Stimulated activated CD4-positive, alpha-beta T cell treated with anti-CD3 and anti-CD28 coated beads, TNF-alpha, amount 100 ng/mL, for 24 hours (primary cell): ENCODE measurements at regions not wholly inside any gene's neighbourhood (a gene's known extent, or its start where the extent isn't known, plus 50 kb on each side); places are given as distances from the start of the nearest gene placed in this dataset.
"Not testable (repeated sequence)": the region's sequence is repeated elsewhere in the genome, so short reads cannot be mapped to it uniquely, and the experiment has no call there.

Experiments used
- DNase-seq, 3 experiments: peaks; one replicate each; pipeline ENCODE4 v3.0.0-alpha.2; 2020; ENCODE audit warnings: low read depth in 3 of 3

- not testable (repeated sequence) for DNase-seq
Measured at GRCh38 chr2:88996588-88996987, 305.1 kb downstream of the RPIA start.

- no peak for DNase-seq
Measured at GRCh38 chr2:88999365-88999764, 307.9 kb downstream of the RPIA start.

- no peak for DNase-seq
Measured at GRCh38 chr2:89000235-89000634, 308.8 kb downstream of the RPIA start.

DNA sequence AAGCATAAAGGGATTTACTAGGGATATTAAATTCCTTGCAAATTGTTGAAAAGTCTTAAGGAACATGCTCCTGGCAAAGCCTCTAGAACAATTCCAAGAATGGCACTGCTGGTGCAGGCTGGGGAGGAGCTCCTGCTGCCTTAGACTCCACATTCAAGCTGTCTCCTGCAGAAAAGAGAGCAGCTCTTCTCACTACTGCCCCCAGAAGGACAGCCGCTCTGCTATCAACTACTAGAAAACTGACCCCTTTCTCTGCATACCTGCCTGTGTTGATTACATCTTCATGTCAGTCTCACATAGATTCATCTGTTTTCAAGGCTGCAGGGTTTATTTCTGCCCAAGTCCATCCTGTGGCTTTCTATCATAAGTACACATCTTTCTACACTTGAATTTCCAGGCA, 312.8 kb downstream of the RPIA start:
- not testable (repeated sequence) for DNase-seq

- DNase-seq = not testable (repeated sequence)
Measured at GRCh38 chr2:89020566-89020965, 329.1 kb downstream of the RPIA start.

DNA sequence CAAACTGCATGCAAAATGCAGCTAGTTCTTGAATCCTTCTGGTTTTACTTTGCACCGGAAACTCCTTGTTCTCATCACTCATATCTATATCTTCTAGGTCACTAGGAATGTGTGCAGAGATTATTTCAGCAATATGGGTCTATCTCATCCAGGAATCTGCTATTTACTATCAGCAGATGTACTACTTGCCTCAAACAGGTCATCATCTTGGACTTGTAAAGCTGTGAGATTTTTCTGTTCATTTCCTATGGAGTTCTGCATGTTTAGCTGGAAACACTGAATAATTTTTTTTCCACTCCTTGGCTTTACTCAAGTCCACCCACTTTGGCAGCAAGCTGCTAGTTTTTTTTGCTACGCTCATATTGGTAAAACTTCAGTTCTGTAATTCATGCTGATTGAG, 334.8 kb downstream of the RPIA start:
- DNase-seq = not testable (repeated sequence)

DNA sequence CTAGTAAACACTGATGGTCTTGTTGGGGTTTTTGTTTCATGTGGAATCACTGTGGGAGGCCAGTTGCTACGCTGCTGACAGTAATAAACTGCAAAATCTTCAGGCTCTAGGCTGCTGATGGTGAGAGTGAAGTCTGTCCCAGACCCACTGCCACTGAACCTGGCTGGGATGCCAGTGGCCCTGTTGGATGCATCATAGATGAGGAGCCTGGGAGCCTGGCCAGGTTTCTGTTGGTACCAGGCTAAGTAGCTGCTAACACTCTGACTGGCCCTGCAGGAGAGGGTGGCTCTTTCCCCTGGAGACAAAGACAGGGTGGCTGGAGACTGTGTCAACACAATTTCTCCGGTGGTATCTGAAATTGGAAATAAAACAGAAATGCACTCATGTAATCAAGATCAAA, 335.6 kb downstream of the RPIA start:
- DNase-seq = not testable (repeated sequence)

DNA sequence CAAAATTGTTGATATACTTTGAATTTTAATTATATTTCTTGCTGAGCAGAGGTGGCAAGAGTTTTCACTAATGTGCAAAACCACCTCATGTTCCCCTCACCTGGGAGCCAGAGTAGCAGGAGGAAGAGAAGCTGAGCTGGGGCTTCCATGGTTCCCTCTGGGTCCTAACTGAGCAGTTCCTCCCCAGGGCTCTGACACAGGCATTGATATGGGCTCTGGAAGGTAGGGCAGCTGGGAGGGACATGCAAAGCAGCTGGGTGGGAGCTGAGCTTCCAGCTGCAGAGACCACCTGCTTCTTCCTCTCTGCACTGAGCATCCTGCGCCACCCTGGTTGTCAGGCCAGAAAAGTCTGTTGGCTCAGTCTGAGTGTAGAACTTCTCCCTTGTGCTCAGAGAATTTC, 336.1 kb downstream of the RPIA start:
- not testable (repeated sequence) for DNase-seq

- not testable (repeated sequence) for DNase-seq
Measured at GRCh38 chr2:89029257-89029656, 337.8 kb downstream of the RPIA start.

DNA sequence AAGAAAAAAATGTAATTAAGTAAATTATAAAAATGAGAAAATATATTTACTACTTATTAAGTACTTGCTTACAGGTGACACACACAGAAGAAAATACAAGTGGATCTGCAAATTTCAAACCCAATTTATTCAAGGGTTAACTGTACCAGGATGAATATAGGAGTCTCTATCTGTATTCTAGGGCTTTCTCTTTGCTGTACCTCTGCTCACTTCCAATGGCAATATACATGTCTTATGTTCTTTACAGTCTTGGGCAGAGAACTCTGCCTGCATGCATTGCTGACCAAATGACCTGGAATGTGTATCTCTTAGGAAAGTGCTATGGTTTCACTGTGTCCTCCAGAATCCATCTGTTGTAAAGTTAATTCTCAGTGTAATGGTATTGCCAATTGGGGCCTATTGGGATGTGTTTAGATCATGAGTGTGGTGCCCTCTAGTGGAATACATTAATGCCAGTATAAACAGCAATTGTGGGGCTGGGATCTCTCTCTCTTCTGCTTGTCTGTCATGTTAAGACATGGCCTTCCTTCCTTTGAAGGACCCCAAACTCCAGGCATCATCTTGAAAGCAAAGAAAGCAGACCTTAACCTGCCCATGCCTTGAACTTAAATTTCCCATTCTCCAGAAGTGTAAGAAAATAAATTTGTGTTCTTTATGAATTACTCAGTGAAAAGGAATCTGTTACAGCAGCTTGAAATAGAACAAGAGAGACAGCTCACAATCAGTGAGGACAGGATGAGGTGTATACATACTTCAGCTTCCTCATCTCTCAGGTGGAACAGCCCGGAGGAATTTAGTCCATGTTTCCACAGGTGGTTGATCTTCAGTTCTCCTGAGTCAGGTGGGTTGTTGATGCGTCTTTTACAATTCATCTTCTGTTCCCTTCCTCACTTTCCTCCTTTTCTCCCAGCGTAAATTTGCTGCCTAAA, 356.9 kb downstream of the RPIA start:
- DNase-seq = not testable (repeated sequence)

DNA sequence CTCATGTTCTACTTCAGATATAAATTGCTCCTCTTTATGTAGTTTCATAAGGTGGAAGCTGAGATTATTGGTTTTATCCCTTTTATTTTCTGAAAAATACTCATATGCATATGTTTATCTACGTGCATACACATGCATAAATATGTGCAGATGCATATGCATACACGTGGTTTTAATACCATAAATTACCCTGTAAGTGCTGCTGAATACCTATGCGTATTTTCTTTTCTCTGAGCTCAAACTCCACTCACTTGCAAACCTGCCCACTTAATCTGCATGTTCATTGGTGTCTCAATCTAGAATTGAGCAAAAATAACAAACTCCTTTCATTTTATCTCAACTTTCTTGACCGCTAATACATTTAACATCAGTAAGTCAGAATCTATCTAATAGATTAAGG, 367.1 kb downstream of the RPIA start:
- DNase-seq = not testable (repeated sequence)

DNA sequence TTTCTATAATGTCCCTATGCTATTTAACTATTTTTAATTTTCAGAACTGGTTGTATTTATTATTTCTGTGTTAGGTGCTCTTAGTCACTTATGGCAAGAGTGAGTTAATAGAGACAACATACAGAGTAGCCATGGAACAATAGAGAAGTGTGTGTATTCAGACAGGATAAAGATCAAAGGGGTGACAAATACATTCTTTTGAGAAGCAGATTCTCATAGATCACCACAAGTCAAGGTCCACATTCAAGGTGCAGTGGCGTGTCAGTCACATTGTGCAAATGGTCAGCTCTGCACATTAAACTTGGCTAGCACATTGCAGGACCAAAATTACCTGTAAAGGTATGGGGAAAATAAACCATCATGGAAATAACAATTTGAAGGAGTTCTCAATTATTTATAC, 369.7 kb downstream of the RPIA start:
- DNase-seq = not testable (repeated sequence)

- DNase-seq = not testable (repeated sequence)
Measured at GRCh38 chr2:89076771-89077170, 385.3 kb downstream of the RPIA start.

- not testable (repeated sequence) for DNase-seq
Measured at GRCh38 chr2:89092911-89093310, 401.4 kb downstream of the RPIA start.

DNA sequence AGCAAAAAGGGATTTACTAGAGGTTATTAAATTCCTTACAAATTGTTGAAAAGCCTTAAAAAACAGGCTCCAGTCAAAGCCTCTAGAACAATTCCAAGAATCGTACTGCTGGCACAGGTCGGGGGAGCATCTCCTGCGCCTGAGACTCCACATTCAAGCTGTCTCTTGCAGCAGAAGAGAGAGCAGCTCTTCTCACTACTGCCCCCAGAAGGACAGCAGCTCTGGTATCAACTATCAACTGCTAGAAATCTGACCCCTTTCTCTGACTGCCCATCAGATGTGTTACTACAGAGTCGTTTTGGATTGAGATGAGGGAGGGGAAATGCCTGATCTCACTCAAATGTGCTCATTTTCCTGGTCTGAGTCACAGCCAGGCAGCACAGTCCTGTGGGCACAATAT, 403.6 kb downstream of the RPIA start:
- DNase-seq = not testable (repeated sequence)

GRCh38 chr2:89102587-89102986, 411.1 kb downstream of the RPIA start:
- DNase-seq = not testable (repeated sequence)

DNA sequence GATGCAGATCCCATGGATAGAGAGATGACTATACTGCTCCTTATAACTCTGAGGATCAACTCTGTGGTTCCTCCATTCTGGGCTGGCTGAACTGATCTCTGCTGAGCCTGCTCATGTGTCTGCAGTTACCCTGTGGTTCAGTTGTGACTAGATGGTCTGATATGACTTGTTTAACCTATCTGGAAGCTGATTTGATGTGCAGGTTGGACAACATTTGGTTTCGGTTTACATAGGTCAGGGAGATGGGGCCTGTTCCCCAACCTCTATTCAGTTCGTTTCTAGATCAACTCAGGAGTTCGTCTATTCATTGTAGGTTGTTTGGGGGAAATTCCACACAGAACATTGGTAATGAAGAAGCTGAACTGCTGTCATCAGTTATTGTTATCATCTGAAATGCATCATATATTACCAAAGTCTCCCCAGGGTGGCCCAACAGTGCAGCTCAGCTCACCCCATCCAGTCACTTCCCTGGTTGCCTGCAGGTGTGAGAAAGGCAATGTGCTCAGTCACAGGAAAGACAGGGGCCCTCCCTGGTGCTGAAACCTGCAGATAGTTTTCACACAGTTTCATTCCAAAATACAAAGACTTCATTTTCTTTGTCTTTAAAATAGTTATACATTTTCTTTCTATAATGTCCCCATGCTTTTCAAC, 415.0 kb downstream of the RPIA start:
- not testable (repeated sequence) for DNase-seq

DNA sequence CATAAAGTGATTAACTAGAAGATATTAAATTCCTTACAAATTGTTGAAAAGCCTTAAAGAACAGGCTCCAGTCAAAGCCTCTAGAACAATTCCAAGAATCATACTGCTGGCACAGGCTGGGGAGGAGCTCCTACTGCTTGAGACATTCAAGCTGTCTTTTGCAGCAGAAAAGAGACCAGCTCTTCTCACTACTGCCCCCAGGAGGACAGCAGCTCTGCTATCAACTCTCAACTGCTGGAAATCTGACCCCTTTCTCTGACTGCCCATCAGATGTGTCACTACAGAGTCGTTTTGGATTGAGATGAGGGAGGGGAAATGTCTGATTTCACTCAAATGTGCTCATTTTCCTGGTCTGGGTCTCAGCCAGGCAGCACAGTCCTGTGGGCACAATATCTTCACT, 421.0 kb downstream of the RPIA start:
- DNase-seq = not testable (repeated sequence)

DNA sequence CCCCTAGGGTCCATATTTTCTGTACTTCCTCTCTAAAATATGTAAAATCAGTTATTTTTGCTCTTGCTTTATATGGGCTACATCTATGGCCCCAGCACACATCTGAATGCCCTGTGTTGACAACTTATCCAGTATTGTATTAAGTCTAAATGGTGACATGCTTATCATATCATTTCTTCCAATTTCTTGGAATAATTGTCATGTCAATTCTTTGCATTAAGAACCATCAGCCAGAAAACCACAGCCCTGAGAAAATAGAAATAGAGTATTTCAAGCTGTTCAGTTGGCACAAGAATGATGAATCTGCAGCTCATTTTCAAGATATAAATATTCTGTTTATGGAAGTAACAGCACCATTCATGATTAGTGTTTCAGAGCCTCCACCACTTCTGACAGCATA, 421.8 kb downstream of the RPIA start:
- not testable (repeated sequence) for DNase-seq

- DNase-seq = not testable (repeated sequence)
Measured at GRCh38 chr2:89129440-89129839, 438.0 kb downstream of the RPIA start.

GRCh38 chr2:89130665-89131308, 439.3 kb downstream of the RPIA start:
- DNase-seq = not testable (repeated sequence)

DNA sequence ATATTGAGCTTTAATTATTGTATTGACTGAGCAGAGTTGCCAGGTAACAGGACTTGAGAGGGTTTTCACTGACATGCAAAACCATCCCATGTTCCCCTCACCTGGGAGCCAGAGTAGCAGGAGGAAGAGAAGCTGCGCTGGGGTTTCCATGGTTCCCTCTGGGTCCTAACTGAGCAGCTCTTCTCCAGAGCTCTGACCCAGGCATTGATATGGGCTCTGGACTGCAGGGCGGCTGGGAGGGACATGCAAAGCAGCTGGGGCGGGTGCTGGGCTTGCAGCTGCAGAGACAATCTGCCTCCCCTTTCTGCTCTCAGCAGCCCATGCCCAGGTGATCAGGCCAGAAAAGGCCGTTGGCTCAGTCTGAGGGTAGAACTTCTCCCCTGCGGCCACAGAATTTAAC, 451.5 kb downstream of the RPIA start:
- not testable (repeated sequence) for DNase-seq
